Adrenal gland (tissue), 5 donors: ENCODE measurements at regions not wholly inside any gene's neighbourhood (a gene's known extent, or its start where the extent isn't known, plus 50 kb on each side); places are given as distances from the start of the nearest gene placed in this dataset.

Source experiments
- CTCF ChIP-seq, 6 experiments: fragments of 450-650 bp in 4 of 6; fragments of 200-600 bp in 2 of 6; sonication (generic) in 1 of 6; IDR thresholded peaks; 1 replicate in 5 of 6; 2 replicates in 1 of 6; pipeline versions ENCODE4 v1.5.1 to v1.8.0; 2016 to 2021; ENCODE audit warnings: antibody characterized with exemption in 6 of 6, mild to moderate bottlenecking in 2 of 6, moderate library complexity in 1 of 6
- POLR2A ChIP-seq, 2 donors: fragments of 450-650 bp; IDR thresholded peaks; one replicate each; pipeline ENCODE4 v1.6.1; 2017; ENCODE audit warnings: antibody characterized with exemption in 2 of 2, mild to moderate bottlenecking in 2 of 2, moderate library complexity in 1 of 2
- donor health status: DM: no; HTN: no; CAD: no.

- TF ChIP-seq CTCF (IDR thresholded peaks at IDR 0.05) (no peak), POLR2A (IDR thresholded peaks at IDR 0.05) (no peak)
Measured at GRCh38 chr17:31698751-31699150, 160.3 kb downstream of the COPRS start.
